SHP77 treated with DMSO at 0.1 percent for 48 hours (cell line): ENCODE measurements at regions not wholly inside any gene's neighbourhood (a gene's known extent, or its start where the extent isn't known, plus 50 kb on each side); places are given as distances from the start of the nearest gene placed in this dataset.
"Not testable (repeated sequence)": the region's sequence is repeated elsewhere in the genome, so short reads cannot be mapped to it uniquely, and the experiment has no call there.

ENCODE experiments used
- DNase-seq: peaks from one replicate; lab custom pipeline; 2025; lab: John Stamatoyannopoulos, UW

GRCh38 chr11:11717064-11717725 lies 95.4 kb upstream of the GALNT18 start:
- no peak for DNase-seq

- not testable (repeated sequence) for DNase-seq
Measured at GRCh38 chr11:11715075-11715474, 93.3 kb upstream of the GALNT18 start.

GRCh38 chr11:11710556-11710955 lies 88.8 kb upstream of the GALNT18 start:
- DNase-seq, result no peak

- no peak for DNase-seq
Measured at GRCh38 chr11:11709447-11710239, 87.8 kb upstream of the GALNT18 start.

DNA sequence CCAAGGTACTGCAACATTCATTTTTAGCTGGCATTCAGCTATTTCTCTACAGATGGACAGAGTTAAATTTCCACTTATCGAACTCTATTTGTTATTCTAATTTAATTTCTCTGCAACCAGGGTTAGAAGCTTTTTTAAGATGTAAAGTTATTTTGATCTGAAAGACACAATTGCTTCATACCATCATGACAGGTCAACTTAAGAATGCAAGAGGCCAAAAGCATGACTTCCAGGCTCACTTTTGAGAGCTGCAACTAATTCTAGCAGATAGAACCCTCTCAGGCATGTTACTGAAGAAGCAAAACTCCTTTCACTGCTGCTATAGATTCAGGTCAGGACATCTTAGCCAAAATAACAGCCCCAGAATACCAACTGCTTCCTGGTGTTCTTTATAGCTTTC lies 86.5 kb upstream of the GALNT18 start:
- no peak for DNase-seq

DNA sequence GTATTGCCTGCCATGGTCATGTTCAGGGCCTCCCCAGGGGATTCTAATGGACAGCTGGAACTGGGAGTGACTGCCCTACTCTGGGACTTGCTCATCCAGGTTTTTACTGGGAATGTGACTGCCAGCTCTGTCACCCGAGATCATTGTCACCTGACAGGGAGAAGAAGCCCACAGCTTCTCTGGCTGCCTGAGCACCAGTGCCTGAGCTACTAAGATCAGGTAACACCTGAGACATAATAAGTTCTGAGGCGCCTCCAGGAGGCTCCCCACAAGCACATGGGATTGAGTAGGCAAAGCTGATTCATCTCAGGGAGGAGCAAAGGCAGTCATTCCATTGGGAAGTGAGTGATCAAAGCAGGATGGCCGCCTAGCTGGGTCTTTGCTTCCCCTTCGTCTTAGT lies 84.2 kb upstream of the GALNT18 start:
- no peak for DNase-seq

DNA sequence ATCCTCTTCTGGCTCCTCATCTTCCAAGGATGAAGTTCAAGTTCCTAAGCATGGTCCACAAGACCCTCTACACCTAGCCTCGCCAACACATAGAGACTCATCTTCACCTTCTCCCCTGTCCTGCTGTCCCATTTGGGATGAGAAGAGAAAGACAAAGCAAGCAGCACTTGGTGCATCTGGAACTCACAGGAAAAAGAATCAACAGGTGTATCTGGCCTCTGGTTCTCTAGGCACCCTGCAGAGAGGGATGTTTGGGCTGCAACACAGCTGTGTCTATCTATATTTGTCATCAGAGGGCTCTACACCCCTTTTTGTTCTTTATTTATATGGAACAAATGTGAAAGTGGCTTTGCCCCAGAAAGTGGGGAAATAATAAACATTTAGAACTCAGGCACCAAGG lies 82.1 kb upstream of the GALNT18 start:
- DNase-seq, result no peak

DNA sequence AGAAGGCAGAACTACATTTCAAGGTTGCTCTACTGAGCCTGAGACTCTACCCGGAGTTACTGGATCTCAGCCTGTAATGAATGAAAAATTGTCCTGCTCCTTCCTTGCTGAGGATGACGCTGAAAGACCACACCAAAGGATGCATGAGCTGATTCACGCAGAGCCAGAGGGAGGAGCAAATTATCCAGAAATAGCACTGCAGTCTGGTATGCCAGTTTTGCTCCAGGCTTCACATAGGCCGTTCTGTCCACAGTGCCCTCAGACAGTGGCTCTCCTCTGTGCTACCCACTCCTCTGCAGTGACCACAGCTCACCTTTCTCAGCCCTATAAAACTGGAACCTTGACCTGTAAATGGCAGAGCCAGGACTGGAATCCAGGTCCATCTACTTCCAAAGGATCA lies 79.3 kb upstream of the GALNT18 start:
- DNase-seq, result no peak

- no peak for DNase-seq
Measured at GRCh38 chr11:11697796-11698195, 76.0 kb upstream of the GALNT18 start.

GRCh38 chr11:11691296-11692151 lies 69.7 kb upstream of the GALNT18 start:
- no peak for DNase-seq

DNA sequence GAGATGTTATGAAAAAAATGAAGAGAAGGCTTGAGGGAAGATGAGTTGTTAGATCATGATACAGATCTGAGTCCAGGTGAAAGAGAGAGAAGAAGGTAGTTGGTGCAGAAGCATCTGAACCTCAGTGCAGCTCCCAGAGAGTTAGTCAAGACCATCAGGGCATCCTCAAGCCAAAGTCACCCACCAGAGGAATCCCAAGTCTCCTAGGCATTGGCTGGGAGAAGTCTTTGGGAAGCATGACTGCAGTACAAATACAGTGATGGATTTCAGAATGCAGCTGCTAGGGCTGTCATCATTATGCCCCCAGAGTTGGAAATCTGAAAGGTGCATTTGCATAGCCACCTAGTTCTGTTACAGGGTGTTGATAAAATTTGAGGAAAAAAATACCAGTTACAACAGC lies 59.7 kb upstream of the GALNT18 start:
- no peak for DNase-seq

GRCh38 chr11:11677672-11678356 lies 56.0 kb upstream of the GALNT18 start:
- DNase-seq, result no peak

GRCh38 chr11:11675671-11676181 lies 53.9 kb upstream of the GALNT18 start:
- no peak for DNase-seq

GRCh38 chr11:11672789-11673188 lies 51.0 kb upstream of the GALNT18 start:
- no peak for DNase-seq

GRCh38 chr11:11672101-11672500 lies 50.3 kb upstream of the GALNT18 start:
- DNase-seq, result no peak
